NT2/D1 (cell line): ENCODE measurements at regions not wholly inside any gene's neighbourhood (a gene's known extent, or its start where the extent isn't known, plus 50 kb on each side); places are given as distances from the start of the nearest gene placed in this dataset.

Experiments used
- YY1 ChIP-seq: IDR thresholded peaks from 2 replicates; pipeline ENCODE4 v1.6.1; 2011; ENCODE audit not compliant: insufficient read length, insufficient read depth
- ZNF274 ChIP-seq: IDR thresholded peaks from 2 replicates; pipeline ENCODE4 v1.6.1; 2011; ENCODE audit warnings: mild to moderate bottlenecking, low read depth, low read length

GRCh38 chr21:25331286-25331685, 276.0 kb downstream of the MRPL39 start:
- TF ChIP-seq YY1 = no peak
- TF ChIP-seq ZNF274 = no peak
